ENCODE measurements at regions not wholly inside any gene's neighbourhood (a gene's known extent, or its start where the extent isn't known, plus 50 kb on each side); places are given as distances from the start of the nearest gene placed in this dataset.
A peak's percentile ranks its signal among the peaks of the same experiment; 100 is the strongest.
"Not testable (repeated sequence)": the region's sequence is repeated elsewhere in the genome, so short reads cannot be mapped to it uniquely, and the experiment has no call there.

DNA sequence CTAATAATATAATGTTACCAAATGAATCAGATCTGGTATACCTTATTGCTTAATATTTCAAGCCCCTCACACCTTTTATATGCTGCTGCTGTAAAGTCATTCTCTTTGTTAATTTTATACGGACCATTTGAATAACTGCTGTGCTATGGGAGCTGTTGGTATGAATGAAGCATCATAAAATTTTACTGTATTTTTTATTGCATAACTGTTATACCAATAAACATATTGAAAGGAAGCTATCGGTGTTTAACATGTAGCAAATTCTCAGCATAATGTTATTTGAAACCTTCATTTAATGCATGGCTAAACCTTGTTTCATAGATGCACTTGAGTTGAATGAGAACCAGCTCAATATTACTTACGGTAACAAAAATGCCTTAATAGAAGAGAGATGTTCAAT, 1040.3 kb downstream of the SOCS6 start:
- Histone ChIP-seq H3K9me3 (ENCODE audit: control insufficient read depth, insufficient read depth, low read length) (no peaks in the 10 kb centered on the region), H3K4me1 (ENCODE audit: control insufficient read depth, insufficient read depth, low read length) (peaks cover 10% of the 10 kb centered on the region; the same call in 1 of the 2 replicates), H3K27me3 (ENCODE audit: control insufficient read depth, insufficient read depth, low read length) (peaks cover 12% of the 10 kb centered on the region; the same call in 1 of the 2 replicates), H3K4me3 (ENCODE audit: low read depth, low read length) (no peak overlapping the region), H3K27ac (ENCODE audit: low read depth, low read length) (no peak overlapping the region), H3K36me3 (ENCODE audit: control insufficient read depth, insufficient read depth, low read length) (no peaks in the 10 kb centered on the region), H3K9ac (ENCODE audit: low read depth, low read length) (no peak overlapping the region)

- no peak overlapping the region for H3K4me3 ChIP-seq (ENCODE audit: low read depth, low read length)
- H3K9ac ChIP-seq (ENCODE audit: low read depth, low read length), result no peak overlapping the region
- no peaks in the 10 kb centered on the region for H3K36me3 ChIP-seq (ENCODE audit: control insufficient read depth, insufficient read depth, low read length)
- no peaks in the 10 kb centered on the region for H3K9me3 ChIP-seq (ENCODE audit: control insufficient read depth, insufficient read depth, low read length)
- no peak overlapping the region for H3K27ac ChIP-seq (ENCODE audit: low read depth, low read length)
- peaks cover 12% of the 10 kb centered on the region; the same call in 1 of the 2 replicates for H3K27me3 ChIP-seq (ENCODE audit: control insufficient read depth, insufficient read depth, low read length)
- H3K4me1 ChIP-seq (ENCODE audit: control insufficient read depth, insufficient read depth, low read length), result peaks cover 10% of the 10 kb centered on the region; the same call in 1 of the 2 replicates
Observed at GRCh38 chr18:71327850-71328249, 1039.0 kb downstream of the SOCS6 start.

GRCh38 chr18:71327441-71327840, 1038.6 kb downstream of the SOCS6 start:
- Histone ChIP-seq H3K9ac (ENCODE audit: low read depth, low read length) (no peak overlapping the region), H3K27me3 (ENCODE audit: control insufficient read depth, insufficient read depth, low read length) (peaks cover 12% of the 10 kb centered on the region; the same call in 1 of the 2 replicates), H3K27ac (ENCODE audit: low read depth, low read length) (no peak overlapping the region), H3K4me3 (ENCODE audit: low read depth, low read length) (no peak overlapping the region), H3K4me1 (ENCODE audit: control insufficient read depth, insufficient read depth, low read length) (peaks cover 10% of the 10 kb centered on the region; the same call in 1 of the 2 replicates), H3K36me3 (ENCODE audit: control insufficient read depth, insufficient read depth, low read length) (no peaks in the 10 kb centered on the region), H3K9me3 (ENCODE audit: control insufficient read depth, insufficient read depth, low read length) (no peaks in the 10 kb centered on the region)

DNA sequence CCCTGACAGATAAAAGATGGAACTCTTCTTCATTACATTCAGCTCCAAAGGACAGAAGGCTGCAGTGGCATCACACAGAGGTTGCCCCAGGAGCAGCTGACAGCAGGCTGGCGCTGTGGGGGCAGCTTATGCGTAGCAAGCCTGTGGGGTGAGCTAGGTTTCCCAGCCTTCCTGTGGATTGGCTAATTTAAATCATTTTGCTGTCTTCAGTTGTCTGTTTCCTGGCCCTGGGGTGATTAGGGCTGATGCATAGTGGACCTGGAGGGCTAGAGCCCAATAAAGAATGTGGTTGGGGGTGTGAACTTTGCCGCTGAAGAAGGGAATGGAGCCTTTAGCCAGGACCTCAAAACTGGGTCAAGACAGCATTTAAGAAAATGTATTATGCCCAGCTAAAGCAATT, 1038.0 kb downstream of the SOCS6 start:
- peaks cover 10% of the 10 kb centered on the region; the same call in 1 of the 2 replicates for H3K4me1 ChIP-seq (ENCODE audit: control insufficient read depth, insufficient read depth, low read length)
- H3K27ac ChIP-seq (ENCODE audit: low read depth, low read length), result no peak overlapping the region
- H3K36me3 ChIP-seq (ENCODE audit: control insufficient read depth, insufficient read depth, low read length), result no peaks in the 10 kb centered on the region
- peaks cover 12% of the 10 kb centered on the region; the same call in 1 of the 2 replicates for H3K27me3 ChIP-seq (ENCODE audit: control insufficient read depth, insufficient read depth, low read length)
- H3K4me3 ChIP-seq (ENCODE audit: low read depth, low read length), result no peak overlapping the region
- H3K9me3 ChIP-seq (ENCODE audit: control insufficient read depth, insufficient read depth, low read length), result no peaks in the 10 kb centered on the region
- no peak overlapping the region for H3K9ac ChIP-seq (ENCODE audit: low read depth, low read length)

- H3K9ac ChIP-seq (ENCODE audit: low read depth, low read length), result no peak overlapping the region
- H3K27me3 ChIP-seq (ENCODE audit: control insufficient read depth, insufficient read depth, low read length), result peaks cover 12% of the 10 kb centered on the region; the same call in 1 of the 2 replicates
- H3K9me3 ChIP-seq (ENCODE audit: control insufficient read depth, insufficient read depth, low read length), result no peaks in the 10 kb centered on the region
- no peak overlapping the region for H3K27ac ChIP-seq (ENCODE audit: low read depth, low read length)
- H3K4me1 ChIP-seq (ENCODE audit: control insufficient read depth, insufficient read depth, low read length), result peaks cover 10% of the 10 kb centered on the region; the same call in 1 of the 2 replicates
- H3K4me3 ChIP-seq (ENCODE audit: low read depth, low read length), result no peak overlapping the region
- H3K36me3 ChIP-seq (ENCODE audit: control insufficient read depth, insufficient read depth, low read length), result no peaks in the 10 kb centered on the region
Observed at GRCh38 chr18:71324356-71324755, 1035.5 kb downstream of the SOCS6 start.

DNA sequence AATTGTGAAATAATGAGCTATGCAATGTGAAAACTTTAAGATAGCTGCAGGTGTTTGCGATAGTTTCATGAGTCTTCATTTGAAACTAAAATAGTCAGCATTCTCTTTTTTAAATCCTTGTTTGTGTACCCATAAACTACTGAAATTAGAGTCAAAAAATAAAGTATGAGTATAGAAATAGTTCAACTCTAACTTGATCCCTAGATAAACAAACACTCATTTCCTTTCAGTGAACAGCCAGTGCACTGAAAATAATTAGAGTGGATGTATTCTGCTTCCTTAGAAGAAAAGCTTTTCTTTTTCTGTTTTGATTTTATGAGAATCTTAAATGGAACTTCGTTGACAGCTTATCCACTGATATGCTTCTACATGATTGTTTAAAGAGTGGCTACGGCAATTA, 1033.4 kb downstream of the SOCS6 start:
- Histone ChIP-seq H3K4me1 (ENCODE audit: control insufficient read depth, insufficient read depth, low read length) (0 out of 2 replicates have a peak, but pooled peaks cover 4% of the 10 kb centered on the region), H3K9ac (ENCODE audit: low read depth, low read length) (no peak overlapping the region), H3K27me3 (ENCODE audit: control insufficient read depth, insufficient read depth, low read length) (peaks cover 14% of the 10 kb centered on the region; the same call in 1 of the 2 replicates), H3K4me3 (ENCODE audit: low read depth, low read length) (no peak overlapping the region), H3K9me3 (ENCODE audit: control insufficient read depth, insufficient read depth, low read length) (no peaks in the 10 kb centered on the region), H3K36me3 (ENCODE audit: control insufficient read depth, insufficient read depth, low read length) (no peaks in the 10 kb centered on the region), H3K27ac (ENCODE audit: low read depth, low read length) (no peak overlapping the region)

DNA sequence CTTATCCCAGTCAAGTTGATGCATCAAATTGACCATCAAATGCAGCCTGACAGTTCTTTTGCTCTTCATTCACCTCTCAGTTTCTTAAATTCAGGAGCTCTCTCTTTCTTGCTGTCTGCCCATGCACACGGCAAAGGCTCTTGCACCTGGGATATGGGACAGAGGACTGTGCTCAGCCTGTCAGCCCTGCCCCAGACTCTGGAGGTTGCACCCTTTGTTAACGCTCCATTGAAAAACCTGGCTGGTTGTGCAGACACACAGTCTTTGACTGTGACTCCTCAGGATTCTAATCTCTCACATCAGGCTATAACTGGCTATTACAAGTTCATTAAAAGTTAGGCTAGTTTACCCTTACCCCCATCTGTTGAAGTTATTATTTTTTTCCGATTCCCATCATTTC, 1032.5 kb downstream of the SOCS6 start:
- Histone ChIP-seq H3K4me1 (ENCODE audit: control insufficient read depth, insufficient read depth, low read length) (no peaks in the 10 kb centered on the region), H3K4me3 (ENCODE audit: low read depth, low read length) (no peak overlapping the region), H3K9ac (ENCODE audit: low read depth, low read length) (no peak overlapping the region), H3K36me3 (ENCODE audit: control insufficient read depth, insufficient read depth, low read length) (no peaks in the 10 kb centered on the region), H3K27ac (ENCODE audit: low read depth, low read length) (no peak overlapping the region), H3K9me3 (ENCODE audit: control insufficient read depth, insufficient read depth, low read length) (no peaks in the 10 kb centered on the region), H3K27me3 (ENCODE audit: control insufficient read depth, insufficient read depth, low read length) (peaks cover 10% of the 10 kb centered on the region; the same call in 1 of the 2 replicates)

- peaks cover 92% of the 10 kb centered on the region for H3K27me3 ChIP-seq (ENCODE audit: control insufficient read depth, insufficient read depth, low read length)
- no peak overlapping the region for H3K9ac ChIP-seq (ENCODE audit: low read depth, low read length)
- H3K36me3 ChIP-seq (ENCODE audit: control insufficient read depth, insufficient read depth, low read length), result no peaks in the 10 kb centered on the region
- peak overlapping the region; percentile 31 for H3K27ac ChIP-seq (ENCODE audit: low read depth, low read length)
- peaks cover 19% of the 10 kb centered on the region for H3K4me1 ChIP-seq (ENCODE audit: control insufficient read depth, insufficient read depth, low read length)
- no peaks in the 10 kb centered on the region for H3K9me3 ChIP-seq (ENCODE audit: control insufficient read depth, insufficient read depth, low read length)
- no peak overlapping the region for H3K4me3 ChIP-seq (ENCODE audit: low read depth, low read length)
Observed at GRCh38 chr18:71304856-71305255, 1016.0 kb downstream of the SOCS6 start.

DNA sequence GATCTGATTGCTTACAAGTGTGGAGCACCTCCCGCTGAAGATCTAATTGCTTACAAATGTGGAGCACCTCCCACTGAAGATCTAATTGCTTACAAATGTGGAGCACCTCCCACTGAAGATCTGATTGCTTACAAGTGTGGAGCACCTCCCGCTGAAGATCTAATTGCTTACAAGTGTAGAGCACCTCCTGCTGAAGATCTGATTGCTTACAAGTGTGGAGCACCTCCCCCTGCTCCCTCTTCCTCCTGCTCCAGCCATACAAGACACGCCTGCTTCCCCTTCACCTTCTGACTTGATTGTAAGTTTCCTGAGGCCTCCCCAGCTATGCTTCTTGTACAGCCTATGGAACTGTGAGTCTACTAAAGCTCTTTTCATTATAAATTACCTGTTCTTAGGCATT, 1014.9 kb downstream of the SOCS6 start:
- H3K4me3 ChIP-seq (ENCODE audit: low read depth, low read length); H3K27ac ChIP-seq (ENCODE audit: low read depth, low read length); H3K9ac ChIP-seq (ENCODE audit: low read depth, low read length); H3K9me3 ChIP-seq (ENCODE audit: control insufficient read depth, insufficient read depth, low read length); H3K36me3 ChIP-seq (ENCODE audit: control insufficient read depth, insufficient read depth, low read length): not testable (repeated sequence)
- Histone ChIP-seq H3K4me1 (ENCODE audit: control insufficient read depth, insufficient read depth, low read length) (peaks cover 19% of the 10 kb centered on the region), H3K27me3 (ENCODE audit: control insufficient read depth, insufficient read depth, low read length) (peaks cover 81% of the 10 kb centered on the region)

DNA sequence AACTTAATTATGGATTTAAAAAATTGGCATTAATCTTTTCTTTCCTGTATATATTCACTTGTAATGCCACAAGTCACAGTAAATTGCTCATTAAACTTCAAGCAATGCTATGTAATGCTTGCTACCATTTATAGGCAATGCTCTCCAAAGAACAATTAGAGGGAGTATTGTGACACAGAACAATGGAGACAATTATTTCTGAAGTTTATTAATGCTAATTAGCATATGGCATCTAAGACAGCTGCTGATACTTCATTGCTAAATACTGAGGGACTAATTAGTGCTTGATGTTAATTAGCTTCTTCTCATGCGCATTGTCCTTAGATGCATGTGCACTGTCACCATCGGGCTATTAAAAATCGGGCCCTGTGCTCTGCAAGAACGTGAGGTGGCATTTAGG, 1012.8 kb downstream of the SOCS6 start:
- H3K36me3 ChIP-seq (ENCODE audit: control insufficient read depth, insufficient read depth, low read length), result no peaks in the 10 kb centered on the region
- H3K4me3 ChIP-seq (ENCODE audit: low read depth, low read length), result no peak overlapping the region
- peaks cover 60% of the 10 kb centered on the region for H3K27me3 ChIP-seq (ENCODE audit: control insufficient read depth, insufficient read depth, low read length)
- H3K9ac ChIP-seq (ENCODE audit: low read depth, low read length), result no peak overlapping the region
- H3K4me1 ChIP-seq (ENCODE audit: control insufficient read depth, insufficient read depth, low read length), result peaks cover 19% of the 10 kb centered on the region
- no peaks in the 10 kb centered on the region for H3K9me3 ChIP-seq (ENCODE audit: control insufficient read depth, insufficient read depth, low read length)
- H3K27ac ChIP-seq (ENCODE audit: low read depth, low read length), result no peak overlapping the region

DNA sequence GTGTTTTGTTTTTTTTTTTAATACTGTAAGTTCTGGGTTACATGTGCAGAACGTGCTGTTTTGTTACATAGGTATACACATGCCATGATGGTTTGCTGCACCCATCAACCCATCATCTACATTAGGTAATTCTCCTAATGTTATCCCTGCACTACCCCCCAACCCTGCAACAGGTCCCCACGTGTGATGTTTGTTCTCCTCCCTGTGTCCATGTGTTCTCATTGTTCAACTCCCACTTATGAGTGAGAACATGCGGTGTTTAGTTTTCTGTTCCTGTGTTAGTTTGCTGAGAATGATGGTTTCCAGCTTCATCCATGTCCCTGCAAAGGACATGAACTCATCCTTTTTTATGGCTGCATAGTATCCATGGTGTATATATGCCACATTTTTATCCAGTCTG, 1005.4 kb downstream of the SOCS6 start:
- not testable (repeated sequence) for H3K9ac ChIP-seq (ENCODE audit: low read depth, low read length); H3K9me3 ChIP-seq (ENCODE audit: control insufficient read depth, insufficient read depth, low read length); H3K4me1 ChIP-seq (ENCODE audit: control insufficient read depth, insufficient read depth, low read length); H3K27me3 ChIP-seq (ENCODE audit: control insufficient read depth, insufficient read depth, low read length); H3K4me3 ChIP-seq (ENCODE audit: low read depth, low read length); H3K36me3 ChIP-seq (ENCODE audit: control insufficient read depth, insufficient read depth, low read length); H3K27ac ChIP-seq (ENCODE audit: low read depth, low read length)

DNA sequence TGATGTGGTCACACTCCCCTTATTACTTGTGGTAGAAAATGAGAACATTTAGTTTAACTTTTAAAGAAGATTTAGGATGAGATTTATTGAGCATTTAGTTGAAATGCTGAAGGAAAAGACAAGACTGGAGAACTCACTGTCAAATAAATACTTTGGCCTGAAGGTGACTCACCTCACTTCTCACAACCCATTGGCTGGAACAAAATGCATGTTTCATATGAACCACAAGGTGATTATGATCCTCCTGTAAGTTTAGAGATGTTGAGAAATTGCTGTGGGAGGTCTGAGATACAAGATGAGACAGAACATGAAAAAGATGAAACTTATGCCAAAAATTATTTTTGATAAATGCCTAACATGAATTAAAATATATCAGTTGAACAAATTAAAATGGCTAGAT, 1004.5 kb downstream of the SOCS6 start:
- Histone ChIP-seq H3K4me3 (ENCODE audit: low read depth, low read length) (no peak overlapping the region), H3K4me1 (ENCODE audit: control insufficient read depth, insufficient read depth, low read length) (no peaks in the 10 kb centered on the region), H3K27ac (ENCODE audit: low read depth, low read length) (no peak overlapping the region), H3K27me3 (ENCODE audit: control insufficient read depth, insufficient read depth, low read length) (no peaks in the 10 kb centered on the region), H3K9ac (ENCODE audit: low read depth, low read length) (no peak overlapping the region), H3K9me3 (ENCODE audit: control insufficient read depth, insufficient read depth, low read length) (no peaks in the 10 kb centered on the region), H3K36me3 (ENCODE audit: control insufficient read depth, insufficient read depth, low read length) (no peaks in the 10 kb centered on the region)
